ENCODE measurements at regions not wholly inside any gene's neighbourhood (a gene's known extent, or its start where the extent isn't known, plus 50 kb on each side); places are given as distances from the start of the nearest gene placed in this dataset.

GRCh38 chr10:124179308-124180043 lies 86.1 kb upstream of the CHST15 start:
- Histone ChIP-seq H3K27ac (ENCODE audit: low read length) (no peak overlapping the region), H3K4me1 (ENCODE audit: insufficient read depth, low read length) (peaks cover 10% of the 10 kb centered on the region; the same call in 1 of the 2 replicates), H3K4me3 (ENCODE audit: low read length) (no peak overlapping the region), H3K27me3 (ENCODE audit: low read length) (no peaks in the 10 kb centered on the region), H2AFZ (ENCODE audit: low read length) (no peak overlapping the region), H3K79me2 (ENCODE audit: low read length) (no peaks in the 10 kb centered on the region), H3F3A (ENCODE audit: low read length, unreplicated experiment) (no peaks in the 10 kb centered on the region), H3K36me3 (ENCODE audit: low read depth, low read length) (no peaks in the 10 kb centered on the region), H3K4me2 (ENCODE audit: low read length) (no peak overlapping the region), H3K9ac (ENCODE audit: low read length) (no peak overlapping the region), H4K20me1 (ENCODE audit: low read length) (no peaks in the 10 kb centered on the region), H3K9me2 (replicated peaks; ENCODE audit: low read length) (no peaks in the 10 kb centered on the region), H3K9me3 (ENCODE audit: low read length) (no peaks in the 10 kb centered on the region)
- CTCF ChIA-PET: no interaction called here
- TF ChIP-seq CTCF (conservative IDR thresholded peaks at IDR 0.05; ENCODE audit: low read depth, low read length) (no peak), EZH2 (IDR thresholded peaks at IDR 0.05; ENCODE audit: low read length, unreplicated experiment) (no peak), EZH2phosphoT487 (IDR thresholded peaks at IDR 0.05; ENCODE audit: borderline replicate concordance, low read length) (no peak)
- ATAC-seq (no peak), DNase-seq (no peak)
- intact Hi-C loops (cut with micrococcal nuclease): no loop called here
- POLR2A ChIA-PET (ENCODE audit: unreplicated experiment): no interaction called here
- BruUV-seq (replicated peaks): no TSS peak

GRCh38 chr10:124177180-124177518 lies 83.8 kb upstream of the CHST15 start:
- no peak overlapping the region for H2AFZ ChIP-seq (ENCODE audit: low read length)

More at GRCh38 chr10:124177180-124177518, 83.8 kb upstream of the CHST15 start:
- H3K79me2 ChIP-seq (ENCODE audit: low read length): no peaks in the 10 kb centered on the region
- no peak for DNase-seq
- ATAC-seq: no peak
- H3K4me2 ChIP-seq (ENCODE audit: low read length): no peak overlapping the region
- no peak for TF ChIP-seq EZH2 (IDR thresholded peaks at IDR 0.05; ENCODE audit: low read length, unreplicated experiment)
- TF ChIP-seq CTCF (conservative IDR thresholded peaks at IDR 0.05; ENCODE audit: low read depth, low read length): no peak
- no peaks in the 10 kb centered on the region for H3F3A ChIP-seq (ENCODE audit: low read length, unreplicated experiment)
- no peaks in the 10 kb centered on the region for H3K9me3 ChIP-seq (ENCODE audit: low read length)
- H3K4me3 ChIP-seq (ENCODE audit: low read length): no peak overlapping the region
- H4K20me1 ChIP-seq (ENCODE audit: low read length): no peaks in the 10 kb centered on the region
- H3K4me1 ChIP-seq (ENCODE audit: insufficient read depth, low read length): peaks cover 10% of the 10 kb centered on the region; the same call in 1 of the 2 replicates
- no peaks in the 10 kb centered on the region for H3K36me3 ChIP-seq (ENCODE audit: low read depth, low read length)
- ChIA-PET CTCF (no interaction called here), POLR2A (ENCODE audit: unreplicated experiment) (no interaction called here)
- no peaks in the 10 kb centered on the region for H3K9me2 ChIP-seq (replicated peaks; ENCODE audit: low read length)
- no peak overlapping the region for H3K9ac ChIP-seq (ENCODE audit: low read length)
- BruUV-seq (replicated peaks): no TSS peak
- intact Hi-C loops (cut with micrococcal nuclease): no loop called here
- H3K27me3 ChIP-seq (ENCODE audit: low read length): no peaks in the 10 kb centered on the region
- no peak overlapping the region for H3K27ac ChIP-seq (ENCODE audit: low read length)
